GM12878 (cell line): ENCODE measurements at regions not wholly inside any gene's neighbourhood (a gene's known extent, or its start where the extent isn't known, plus 50 kb on each side); places are given as distances from the start of the nearest gene placed in this dataset.

Experiments used
- BACH1 ChIP-seq: fragments of 450-650 bp; IDR thresholded peaks from 2 replicates; pipeline ENCODE4 v1.6.1; 2017; ENCODE audit warnings: mild to moderate bottlenecking, borderline replicate concordance
- BMI1 ChIP-seq: fragments of 450-650 bp; IDR thresholded peaks from 2 replicates; pipeline ENCODE4 v1.6.1; 2016; ENCODE audit warnings: mild to moderate bottlenecking, moderate library complexity, borderline replicate concordance
- KDM1A ChIP-seq: fragments of 200-600 bp; sonication (generic); IDR thresholded peaks from 2 replicates; pipeline ENCODE4 v1.6.1; 2016; ENCODE audit warnings: borderline replicate concordance
- NBN ChIP-seq: fragments of 450-650 bp; IDR thresholded peaks from 2 replicates; pipeline ENCODE4 v1.6.1; 2016
- POU2F2 ChIP-seq: IDR thresholded peaks from 3 replicates; pipeline ENCODE4 v1.6.1; 2011; ENCODE audit warnings: low read depth, mild to moderate bottlenecking, low read length, borderline replicate concordance
- SIN3A ChIP-seq: IDR thresholded peaks from 2 replicates; pipeline ENCODE4 v1.6.1; 2012; ENCODE audit warnings: low read depth, low read length, improper control_type of control experiment
- STAT3 ChIP-seq: IDR thresholded peaks from 2 replicates; pipeline ENCODE4 v1.6.1; 2011; ENCODE audit warnings: low read depth, low read length, improper control_type of control experiment
- ZBED1 ChIP-seq: IDR thresholded peaks from 2 replicates; pipeline ENCODE4 v1.6.1; 2016; ENCODE audit warnings: borderline replicate concordance
- TF ChIP-seq, protein P1 (sequence below): fragments of 450-650 bp; IDR thresholded peaks from 2 replicates; pipeline ENCODE4 v1.6.1; 2016; ENCODE audit warnings: mild to moderate bottlenecking, moderate library complexity, borderline replicate concordance
- TF ChIP-seq, protein P2 (sequence below): IDR thresholded peaks from 2 replicates; pipeline ENCODE4 v1.6.1; 2011; ENCODE audit warnings: borderline replicate concordance, low read depth, mild to moderate bottlenecking, moderate library complexity, low read length; ENCODE audit not compliant: insufficient read depth, poor library complexity, severe bottlenecking
- TF ChIP-seq, protein P3 (sequence below): fragments of 450-650 bp; formaldehyde crosslinking; IDR thresholded peaks from 2 replicates; pipeline ENCODE4 v1.4.0; 2020; ENCODE audit warnings: mild to moderate bottlenecking, moderate library complexity
- TF ChIP-seq, protein P4 (sequence below): fragments of 450-650 bp; IDR thresholded peaks from 2 replicates; pipeline ENCODE4 v1.6.1; 2017; ENCODE audit warnings: mild to moderate bottlenecking, low read depth, inconsistent platforms; ENCODE audit not compliant: poor library complexity, severe bottlenecking

DNA sequence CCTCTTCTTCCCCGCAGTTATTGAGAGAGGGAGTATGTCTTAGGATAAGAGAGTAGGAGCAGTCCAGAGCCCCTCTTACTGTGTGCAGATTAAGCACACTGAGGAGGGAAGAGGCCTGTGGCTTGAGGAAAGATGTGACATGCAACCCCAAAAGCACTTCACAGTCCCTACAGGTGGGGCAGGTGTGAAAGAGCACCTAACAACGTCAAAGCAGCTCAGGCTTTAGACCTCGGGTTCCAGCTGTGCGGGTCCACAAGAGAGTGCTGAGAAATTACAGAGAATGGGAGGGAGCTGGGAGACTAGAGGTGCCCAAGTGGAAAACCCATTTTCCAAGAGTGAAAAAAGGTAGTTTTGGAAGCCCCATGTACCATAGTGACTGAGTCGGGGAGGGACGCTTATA lies 127.6 kb downstream of the SLC25A47 start (continued):
- TF ChIP-seq KDM1A, result no peak
- no peak for TF ChIP-seq POU2F2
- no peak for TF ChIP-seq NBN
- TF ChIP-seq, protein P1, sequence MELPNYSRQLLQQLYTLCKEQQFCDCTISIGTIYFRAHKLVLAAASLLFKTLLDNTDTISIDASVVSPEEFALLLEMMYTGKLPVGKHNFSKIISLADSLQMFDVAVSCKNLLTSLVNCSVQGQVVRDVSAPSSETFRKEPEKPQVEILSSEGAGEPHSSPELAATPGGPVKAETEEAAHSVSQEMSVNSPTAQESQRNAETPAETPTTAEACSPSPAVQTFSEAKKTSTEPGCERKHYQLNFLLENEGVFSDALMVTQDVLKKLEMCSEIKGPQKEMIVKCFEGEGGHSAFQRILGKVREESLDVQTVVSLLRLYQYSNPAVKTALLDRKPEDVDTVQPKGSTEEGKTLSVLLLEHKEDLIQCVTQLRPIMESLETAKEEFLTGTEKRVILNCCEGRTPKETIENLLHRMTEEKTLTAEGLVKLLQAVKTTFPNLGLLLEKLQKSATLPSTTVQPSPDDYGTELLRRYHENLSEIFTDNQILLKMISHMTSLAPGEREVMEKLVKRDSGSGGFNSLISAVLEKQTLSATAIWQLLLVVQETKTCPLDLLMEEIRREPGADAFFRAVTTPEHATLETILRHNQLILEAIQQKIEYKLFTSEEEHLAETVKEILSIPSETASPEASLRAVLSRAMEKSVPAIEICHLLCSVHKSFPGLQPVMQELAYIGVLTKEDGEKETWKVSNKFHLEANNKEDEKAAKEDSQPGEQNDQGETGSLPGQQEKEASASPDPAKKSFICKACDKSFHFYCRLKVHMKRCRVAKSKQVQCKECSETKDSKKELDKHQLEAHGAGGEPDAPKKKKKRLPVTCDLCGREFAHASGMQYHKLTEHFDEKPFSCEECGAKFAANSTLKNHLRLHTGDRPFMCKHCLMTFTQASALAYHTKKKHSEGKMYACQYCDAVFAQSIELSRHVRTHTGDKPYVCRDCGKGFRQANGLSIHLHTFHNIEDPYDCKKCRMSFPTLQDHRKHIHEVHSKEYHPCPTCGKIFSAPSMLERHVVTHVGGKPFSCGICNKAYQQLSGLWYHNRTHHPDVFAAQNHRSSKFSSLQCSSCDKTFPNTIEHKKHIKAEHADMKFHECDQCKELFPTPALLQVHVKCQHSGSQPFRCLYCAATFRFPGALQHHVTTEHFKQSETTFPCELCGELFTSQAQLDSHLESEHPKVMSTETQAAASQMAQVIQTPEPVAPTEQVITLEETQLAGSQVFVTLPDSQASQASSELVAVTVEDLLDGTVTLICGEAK, result no peak
- no peak for TF ChIP-seq BACH1
- TF ChIP-seq, protein P2, sequence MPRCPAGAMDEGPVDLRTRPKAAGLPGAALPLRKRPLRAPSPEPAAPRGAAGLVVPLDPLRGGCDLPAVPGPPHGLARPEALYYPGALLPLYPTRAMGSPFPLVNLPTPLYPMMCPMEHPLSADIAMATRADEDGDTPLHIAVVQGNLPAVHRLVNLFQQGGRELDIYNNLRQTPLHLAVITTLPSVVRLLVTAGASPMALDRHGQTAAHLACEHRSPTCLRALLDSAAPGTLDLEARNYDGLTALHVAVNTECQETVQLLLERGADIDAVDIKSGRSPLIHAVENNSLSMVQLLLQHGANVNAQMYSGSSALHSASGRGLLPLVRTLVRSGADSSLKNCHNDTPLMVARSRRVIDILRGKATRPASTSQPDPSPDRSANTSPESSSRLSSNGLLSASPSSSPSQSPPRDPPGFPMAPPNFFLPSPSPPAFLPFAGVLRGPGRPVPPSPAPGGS, result no peak
- TF ChIP-seq, protein P3, sequence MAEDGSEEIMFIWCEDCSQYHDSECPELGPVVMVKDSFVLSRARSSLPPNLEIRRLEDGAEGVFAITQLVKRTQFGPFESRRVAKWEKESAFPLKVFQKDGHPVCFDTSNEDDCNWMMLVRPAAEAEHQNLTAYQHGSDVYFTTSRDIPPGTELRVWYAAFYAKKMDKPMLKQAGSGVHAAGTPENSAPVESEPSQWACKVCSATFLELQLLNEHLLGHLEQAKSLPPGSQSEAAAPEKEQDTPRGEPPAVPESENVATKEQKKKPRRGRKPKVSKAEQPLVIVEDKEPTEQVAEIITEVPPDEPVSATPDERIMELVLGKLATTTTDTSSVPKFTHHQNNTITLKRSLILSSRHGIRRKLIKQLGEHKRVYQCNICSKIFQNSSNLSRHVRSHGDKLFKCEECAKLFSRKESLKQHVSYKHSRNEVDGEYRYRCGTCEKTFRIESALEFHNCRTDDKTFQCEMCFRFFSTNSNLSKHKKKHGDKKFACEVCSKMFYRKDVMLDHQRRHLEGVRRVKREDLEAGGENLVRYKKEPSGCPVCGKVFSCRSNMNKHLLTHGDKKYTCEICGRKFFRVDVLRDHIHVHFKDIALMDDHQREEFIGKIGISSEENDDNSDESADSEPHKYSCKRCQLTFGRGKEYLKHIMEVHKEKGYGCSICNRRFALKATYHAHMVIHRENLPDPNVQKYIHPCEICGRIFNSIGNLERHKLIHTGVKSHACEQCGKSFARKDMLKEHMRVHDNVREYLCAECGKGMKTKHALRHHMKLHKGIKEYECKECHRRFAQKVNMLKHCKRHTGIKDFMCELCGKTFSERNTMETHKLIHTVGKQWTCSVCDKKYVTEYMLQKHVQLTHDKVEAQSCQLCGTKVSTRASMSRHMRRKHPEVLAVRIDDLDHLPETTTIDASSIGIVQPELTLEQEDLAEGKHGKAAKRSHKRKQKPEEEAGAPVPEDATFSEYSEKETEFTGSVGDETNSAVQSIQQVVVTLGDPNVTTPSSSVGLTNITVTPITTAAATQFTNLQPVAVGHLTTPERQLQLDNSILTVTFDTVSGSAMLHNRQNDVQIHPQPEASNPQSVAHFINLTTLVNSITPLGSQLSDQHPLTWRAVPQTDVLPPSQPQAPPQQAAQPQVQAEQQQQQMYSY, result no peak
- TF ChIP-seq STAT3, result no peak
- TF ChIP-seq, protein P4, sequence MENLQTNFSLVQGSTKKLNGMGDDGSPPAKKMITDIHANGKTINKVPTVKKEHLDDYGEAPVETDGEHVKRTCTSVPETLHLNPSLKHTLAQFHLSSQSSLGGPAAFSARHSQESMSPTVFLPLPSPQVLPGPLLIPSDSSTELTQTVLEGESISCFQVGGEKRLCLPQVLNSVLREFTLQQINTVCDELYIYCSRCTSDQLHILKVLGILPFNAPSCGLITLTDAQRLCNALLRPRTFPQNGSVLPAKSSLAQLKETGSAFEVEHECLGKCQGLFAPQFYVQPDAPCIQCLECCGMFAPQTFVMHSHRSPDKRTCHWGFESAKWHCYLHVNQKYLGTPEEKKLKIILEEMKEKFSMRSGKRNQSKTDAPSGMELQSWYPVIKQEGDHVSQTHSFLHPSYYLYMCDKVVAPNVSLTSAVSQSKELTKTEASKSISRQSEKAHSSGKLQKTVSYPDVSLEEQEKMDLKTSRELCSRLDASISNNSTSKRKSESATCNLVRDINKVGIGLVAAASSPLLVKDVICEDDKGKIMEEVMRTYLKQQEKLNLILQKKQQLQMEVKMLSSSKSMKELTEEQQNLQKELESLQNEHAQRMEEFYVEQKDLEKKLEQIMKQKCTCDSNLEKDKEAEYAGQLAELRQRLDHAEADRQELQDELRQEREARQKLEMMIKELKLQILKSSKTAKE, result no peak
- no peak for TF ChIP-seq BMI1
- no peak for TF ChIP-seq ZBED1
- TF ChIP-seq SIN3A, result no peak
